Stimulated activated naive CD8-positive, alpha-beta T cell treated with anti-CD3 and anti-CD28 coated beads, Interleukin-15, Interleukin-2, amounts not matched to agents 100 ng/mL and 50 ng/mL, for 24 hours (primary cell): ENCODE measurements at regions not wholly inside any gene's neighbourhood (a gene's known extent, or its start where the extent isn't known, plus 50 kb on each side); places are given as distances from the start of the nearest gene placed in this dataset.

Experiments
- H3K27ac Mint-ChIP-seq: one replicate; pipeline ENCODE4 v1.8.0; 2021; ENCODE audit warnings: mild to moderate bottlenecking, mixed read lengths
- H3K27me3 Mint-ChIP-seq: one replicate; pipeline ENCODE4 v1.8.0; 2021; ENCODE audit warnings: mixed read lengths
- H3K36me3 Mint-ChIP-seq: one replicate; pipeline ENCODE4 v1.8.0; 2021; ENCODE audit warnings: low read depth, mixed read lengths
- H3K4me1 Mint-ChIP-seq: one replicate; pipeline ENCODE4 v1.8.0; 2021; ENCODE audit warnings: low read depth, mixed read lengths
- H3K4me3 Mint-ChIP-seq: one replicate; pipeline ENCODE4 v1.8.0; 2021; ENCODE audit warnings: mild to moderate bottlenecking, mixed read lengths
- H3K9me3 Mint-ChIP-seq: one replicate; pipeline ENCODE4 v1.8.0; 2021; ENCODE audit warnings: mixed read lengths

GRCh38 chr2:129880971-129881370 is 98.5 kb upstream of the RAB6C start:
- Mint-ChIP-seq H3K27me3 (no peaks in the 10 kb centered on the region), H3K4me1 (peaks cover 10% of the 10 kb centered on the region), H3K9me3 (no peaks in the 10 kb centered on the region), H3K36me3 (no peaks in the 10 kb centered on the region), H3K27ac (no peak overlapping the region), H3K4me3 (no peak overlapping the region)

GRCh38 chr2:129881786-129882396 is 97.6 kb upstream of the RAB6C start:
- peaks cover 4% of the 10 kb centered on the region for H3K27me3 Mint-ChIP-seq
- no peak overlapping the region for H3K27ac Mint-ChIP-seq
- H3K9me3 Mint-ChIP-seq, result no peaks in the 10 kb centered on the region
- no peak overlapping the region for H3K4me3 Mint-ChIP-seq
- no peaks in the 10 kb centered on the region for H3K36me3 Mint-ChIP-seq
- H3K4me1 Mint-ChIP-seq, result peaks cover 5% of the 10 kb centered on the region

DNA sequence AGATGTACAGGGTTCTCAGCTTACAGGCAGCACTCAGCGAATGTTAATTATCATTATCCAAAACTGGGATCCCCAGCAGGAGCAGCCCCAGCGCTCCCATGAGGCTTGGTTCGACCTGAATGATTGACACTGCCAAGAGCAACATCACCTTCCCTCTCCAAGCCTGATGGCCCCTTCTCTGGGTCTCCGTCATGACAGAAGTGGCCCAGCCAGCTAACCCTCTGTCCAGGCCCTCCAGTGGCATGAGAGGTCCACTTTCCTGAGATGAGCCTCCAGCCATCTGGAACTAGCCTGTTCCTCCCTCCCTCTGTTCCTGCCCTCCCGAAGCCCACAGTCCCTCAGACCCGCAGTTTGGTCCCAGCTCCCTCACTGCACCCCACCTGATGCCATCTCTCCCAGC is 97.0 kb upstream of the RAB6C start:
- peaks cover 4% of the 10 kb centered on the region for H3K27me3 Mint-ChIP-seq
- H3K27ac Mint-ChIP-seq, result no peak overlapping the region
- no peak overlapping the region for H3K4me3 Mint-ChIP-seq
- H3K36me3 Mint-ChIP-seq, result no peaks in the 10 kb centered on the region
- no peaks in the 10 kb centered on the region for H3K4me1 Mint-ChIP-seq
- H3K9me3 Mint-ChIP-seq, result no peaks in the 10 kb centered on the region

GRCh38 chr2:129883121-129883520 is 96.3 kb upstream of the RAB6C start:
- Mint-ChIP-seq H3K27me3 (peaks cover 4% of the 10 kb centered on the region), H3K4me1 (no peaks in the 10 kb centered on the region), H3K4me3 (no peak overlapping the region), H3K36me3 (no peaks in the 10 kb centered on the region), H3K9me3 (no peaks in the 10 kb centered on the region), H3K27ac (no peak overlapping the region)

DNA sequence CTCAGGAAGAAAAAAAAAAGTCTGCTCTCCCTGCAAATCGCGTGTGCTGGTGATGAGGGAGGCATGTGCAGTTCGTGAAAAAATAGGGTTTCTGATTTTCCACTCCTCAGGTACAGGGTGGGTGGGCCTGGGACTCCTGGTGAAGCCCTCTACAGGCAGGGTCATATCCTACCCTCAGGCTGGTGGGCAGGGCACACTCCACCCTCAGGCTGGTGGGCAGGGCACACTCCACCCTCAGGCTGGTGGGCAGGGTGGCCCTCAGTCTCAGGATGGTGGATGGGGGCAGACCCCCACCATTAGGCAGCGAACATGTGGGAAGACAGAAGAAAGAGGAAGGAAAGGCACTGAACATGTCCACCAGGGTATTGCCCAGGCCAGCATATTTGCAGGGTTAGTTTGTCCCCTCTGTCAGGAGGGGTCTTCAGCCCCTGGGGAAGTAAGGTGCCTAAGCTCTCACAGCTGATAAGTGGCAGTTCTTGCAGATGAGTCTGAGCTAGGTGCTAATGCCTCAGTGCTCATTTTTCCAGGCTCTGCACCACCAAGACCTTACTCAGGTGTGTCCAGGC is 95.2 kb upstream of the RAB6C start:
- Mint-ChIP-seq H3K4me3 (no peak overlapping the region), H3K36me3 (no peaks in the 10 kb centered on the region), H3K4me1 (no peaks in the 10 kb centered on the region), H3K9me3 (no peaks in the 10 kb centered on the region), H3K27ac (no peak overlapping the region), H3K27me3 (peaks cover 4% of the 10 kb centered on the region)

GRCh38 chr2:129885735-129886134 is 93.7 kb upstream of the RAB6C start:
- no peak overlapping the region for H3K4me3 Mint-ChIP-seq
- H3K9me3 Mint-ChIP-seq, result no peaks in the 10 kb centered on the region
- peaks cover 5% of the 10 kb centered on the region for H3K27me3 Mint-ChIP-seq
- no peaks in the 10 kb centered on the region for H3K4me1 Mint-ChIP-seq
- H3K27ac Mint-ChIP-seq, result no peak overlapping the region
- no peaks in the 10 kb centered on the region for H3K36me3 Mint-ChIP-seq

DNA sequence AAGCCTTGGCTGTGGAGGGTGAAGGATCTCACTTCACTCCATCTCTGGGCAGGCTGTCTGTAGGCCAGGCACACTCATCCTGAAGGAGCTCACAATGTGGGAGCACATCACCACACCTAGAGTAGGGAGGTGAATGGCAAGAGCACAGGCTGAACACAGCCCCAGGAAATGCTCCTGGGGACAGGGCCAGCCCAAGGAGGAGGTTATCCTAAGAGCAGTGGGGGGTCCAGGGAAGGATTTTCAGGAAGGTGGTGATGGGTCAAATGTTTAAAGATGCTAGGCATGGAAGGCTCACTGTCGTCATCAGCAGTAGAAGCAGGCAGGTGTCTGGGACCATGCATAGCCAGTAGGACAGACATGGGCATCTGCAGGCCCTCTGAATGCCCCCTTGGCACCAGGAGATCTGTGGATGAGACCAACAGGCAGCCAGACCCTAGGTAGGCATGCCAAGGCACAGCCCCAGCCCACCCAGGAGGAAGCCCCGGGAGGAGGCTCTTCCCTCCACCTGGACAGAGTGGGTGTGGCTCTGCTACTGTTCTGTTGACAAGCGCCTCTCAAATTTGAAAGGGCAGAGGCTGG is 91.7 kb upstream of the RAB6C start:
- H3K27me3 Mint-ChIP-seq, result peaks cover 7% of the 10 kb centered on the region
- no peaks in the 10 kb centered on the region for H3K36me3 Mint-ChIP-seq
- H3K9me3 Mint-ChIP-seq, result no peaks in the 10 kb centered on the region
- no peak overlapping the region for H3K4me3 Mint-ChIP-seq
- no peak overlapping the region for H3K27ac Mint-ChIP-seq
- H3K4me1 Mint-ChIP-seq, result no peaks in the 10 kb centered on the region

GRCh38 chr2:129888461-129888860 is 91.0 kb upstream of the RAB6C start:
- no peak overlapping the region for H3K4me3 Mint-ChIP-seq
- H3K27ac Mint-ChIP-seq, result no peak overlapping the region
- H3K9me3 Mint-ChIP-seq, result no peaks in the 10 kb centered on the region
- H3K27me3 Mint-ChIP-seq, result peaks cover 7% of the 10 kb centered on the region
- H3K4me1 Mint-ChIP-seq, result no peaks in the 10 kb centered on the region
- H3K36me3 Mint-ChIP-seq, result no peaks in the 10 kb centered on the region

DNA sequence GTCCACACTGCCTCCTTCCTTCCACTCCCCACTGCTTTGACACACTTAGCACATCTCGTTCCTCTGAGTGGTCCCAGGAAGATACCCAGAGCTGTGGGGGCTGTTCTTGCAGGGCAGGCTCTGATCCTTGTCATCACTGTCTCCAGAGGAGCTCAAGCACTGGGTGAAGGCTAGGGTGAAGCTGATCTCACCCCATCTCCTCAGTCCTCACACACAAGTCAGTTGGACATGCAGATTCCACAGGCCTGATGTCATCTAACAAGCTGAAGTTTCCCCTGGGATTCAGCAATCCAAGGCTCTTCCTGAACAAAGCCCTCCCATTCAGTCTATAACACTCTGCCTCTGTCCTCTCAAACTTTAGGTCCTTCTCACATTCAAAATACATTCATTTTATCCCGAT is 90.6 kb upstream of the RAB6C start:
- Mint-ChIP-seq H3K36me3 (no peaks in the 10 kb centered on the region), H3K27ac (no peak overlapping the region), H3K27me3 (peaks cover 7% of the 10 kb centered on the region), H3K4me3 (no peak overlapping the region), H3K4me1 (no peaks in the 10 kb centered on the region), H3K9me3 (no peaks in the 10 kb centered on the region)

DNA sequence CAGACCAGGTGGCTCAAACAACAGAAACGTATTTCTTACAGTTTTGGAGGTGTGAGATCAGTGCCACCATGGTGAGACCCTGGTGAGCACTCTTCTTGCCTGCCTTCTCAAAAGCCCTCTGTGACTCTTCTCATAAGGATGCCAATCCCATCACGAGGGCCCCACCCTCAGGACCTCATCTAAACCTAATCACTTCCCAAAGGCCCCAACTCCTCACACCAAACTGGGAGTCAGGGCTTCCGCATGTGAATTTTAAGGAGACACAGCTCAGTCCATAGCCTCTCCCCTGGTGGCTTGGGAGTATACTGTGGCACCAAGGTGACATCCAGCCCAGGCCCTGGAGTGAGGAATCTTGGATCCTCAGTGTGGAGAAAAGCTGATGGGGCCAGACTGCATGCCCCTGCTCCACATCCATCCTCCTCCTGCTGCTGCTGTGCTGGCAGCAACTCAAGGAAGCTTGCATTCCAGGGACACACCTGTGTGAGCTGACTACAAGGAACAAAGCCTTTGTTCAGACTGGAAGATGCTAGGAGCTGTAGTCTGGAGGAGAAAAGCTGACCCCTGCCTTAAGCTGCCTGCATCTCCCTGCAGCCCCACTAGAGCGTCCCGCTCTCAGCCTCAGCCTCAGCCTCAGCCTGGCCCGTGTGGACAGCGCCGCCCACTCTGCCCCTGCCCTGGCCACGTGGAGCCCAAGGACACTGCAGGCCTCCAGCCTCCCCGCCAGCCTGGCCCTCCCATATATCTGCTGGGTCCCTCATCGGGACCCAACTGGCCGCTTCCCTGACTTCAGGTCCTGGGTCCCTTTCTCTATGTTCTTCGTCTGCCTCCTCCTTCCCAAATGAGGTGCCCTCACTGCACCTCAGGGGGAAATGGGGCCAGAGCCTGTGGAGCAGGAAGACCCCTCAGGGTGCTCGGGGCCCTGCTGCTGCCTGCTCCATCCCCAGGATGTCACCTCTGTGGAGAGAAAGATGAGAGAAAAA is 87.8 kb upstream of the RAB6C start:
- Mint-ChIP-seq H3K4me3 (no peak overlapping the region), H3K27me3 (peaks cover 9% of the 10 kb centered on the region), H3K4me1 (no peaks in the 10 kb centered on the region), H3K36me3 (no peaks in the 10 kb centered on the region), H3K27ac (no peak overlapping the region), H3K9me3 (no peaks in the 10 kb centered on the region)

- H3K4me1 Mint-ChIP-seq, result no peaks in the 10 kb centered on the region
- no peak overlapping the region for H3K27ac Mint-ChIP-seq
- H3K27me3 Mint-ChIP-seq, result peaks cover 16% of the 10 kb centered on the region
- no peaks in the 10 kb centered on the region for H3K36me3 Mint-ChIP-seq
- H3K9me3 Mint-ChIP-seq, result no peaks in the 10 kb centered on the region
- no peak overlapping the region for H3K4me3 Mint-ChIP-seq
Observed at GRCh38 chr2:129892360-129892759, 87.1 kb upstream of the RAB6C start.

DNA sequence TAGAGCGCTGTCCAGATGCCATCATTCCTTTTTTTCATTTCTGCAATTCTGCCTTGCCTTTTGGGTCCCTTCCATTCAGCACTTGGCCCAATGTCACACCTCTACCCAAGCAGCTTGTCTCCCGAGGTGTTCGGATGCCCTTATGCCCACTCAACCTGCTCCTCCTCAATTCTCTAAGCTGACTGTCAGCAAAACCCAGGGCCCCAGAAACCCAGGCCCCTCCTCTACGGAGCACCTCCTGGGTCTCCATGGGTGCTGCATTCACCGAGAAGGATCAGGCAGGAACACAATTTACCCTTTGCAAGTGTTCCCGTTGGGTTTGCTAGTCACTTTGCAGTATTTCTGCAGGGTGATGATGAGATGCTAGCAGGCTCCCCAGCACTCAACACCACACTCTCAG is 86.7 kb upstream of the RAB6C start:
- H3K9me3 Mint-ChIP-seq, result no peaks in the 10 kb centered on the region
- H3K4me3 Mint-ChIP-seq, result no peak overlapping the region
- peaks cover 17% of the 10 kb centered on the region for H3K27me3 Mint-ChIP-seq
- no peaks in the 10 kb centered on the region for H3K36me3 Mint-ChIP-seq
- H3K4me1 Mint-ChIP-seq, result no peaks in the 10 kb centered on the region
- no peak overlapping the region for H3K27ac Mint-ChIP-seq

DNA sequence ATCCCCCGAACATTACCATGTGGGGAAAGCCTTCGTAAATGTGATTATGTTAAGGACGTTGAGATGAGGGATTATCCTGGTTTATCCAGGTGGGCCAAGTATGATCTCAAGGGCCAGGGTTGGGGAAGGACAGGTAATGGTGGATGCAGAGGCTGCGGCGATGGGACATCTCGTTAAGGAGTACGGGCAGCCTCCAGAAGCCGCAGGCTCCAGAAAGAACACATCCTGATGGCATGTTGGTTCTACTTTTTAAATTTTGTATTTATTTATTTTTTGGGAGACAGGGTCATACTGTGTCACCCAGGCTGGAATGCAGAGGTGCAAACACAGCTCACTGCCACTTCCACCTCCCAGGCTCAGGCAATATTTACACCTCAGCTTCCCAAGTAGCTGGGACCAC is 86.2 kb upstream of the RAB6C start:
- Mint-ChIP-seq H3K9me3 (no peaks in the 10 kb centered on the region), H3K4me1 (no peaks in the 10 kb centered on the region), H3K27me3 (peaks cover 17% of the 10 kb centered on the region), H3K27ac (no peak overlapping the region), H3K36me3 (no peaks in the 10 kb centered on the region), H3K4me3 (no peak overlapping the region)

GRCh38 chr2:129894616-129895015 is 84.8 kb upstream of the RAB6C start:
- Mint-ChIP-seq H3K4me1 (no peaks in the 10 kb centered on the region), H3K36me3 (no peaks in the 10 kb centered on the region), H3K27ac (no peak overlapping the region), H3K4me3 (no peak overlapping the region), H3K27me3 (peaks cover 20% of the 10 kb centered on the region), H3K9me3 (no peaks in the 10 kb centered on the region)

GRCh38 chr2:129895061-129895460 is 84.4 kb upstream of the RAB6C start:
- no peaks in the 10 kb centered on the region for H3K4me1 Mint-ChIP-seq
- H3K9me3 Mint-ChIP-seq, result no peaks in the 10 kb centered on the region
- peaks cover 20% of the 10 kb centered on the region for H3K27me3 Mint-ChIP-seq
- H3K4me3 Mint-ChIP-seq, result no peak overlapping the region
- no peak overlapping the region for H3K27ac Mint-ChIP-seq
- no peaks in the 10 kb centered on the region for H3K36me3 Mint-ChIP-seq
